ENCODE measurements at regions not wholly inside any gene's neighbourhood (a gene's known extent, or its start where the extent isn't known, plus 50 kb on each side); places are given as distances from the start of the nearest gene placed in this dataset.

DNA sequence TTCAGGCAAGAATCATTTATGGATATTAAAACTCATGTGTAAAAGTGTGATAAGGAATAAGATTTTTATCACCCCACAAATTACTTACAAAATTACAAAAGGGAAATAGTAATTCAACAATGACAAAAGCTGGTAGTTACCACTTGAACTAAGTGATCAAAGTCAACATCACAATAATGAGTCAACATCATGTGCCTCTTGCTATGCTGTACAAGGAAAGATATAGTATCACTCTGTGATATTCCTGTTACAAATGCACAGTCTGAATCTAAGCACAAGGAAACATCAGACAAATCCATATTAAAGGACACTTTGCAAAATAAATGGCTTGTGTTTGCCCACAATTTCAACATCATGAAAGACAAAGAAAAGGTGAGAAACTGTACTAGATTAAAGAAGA is 90.5 kb upstream of the PLCL2 start:
- TF ChIP-seq, protein P1, sequence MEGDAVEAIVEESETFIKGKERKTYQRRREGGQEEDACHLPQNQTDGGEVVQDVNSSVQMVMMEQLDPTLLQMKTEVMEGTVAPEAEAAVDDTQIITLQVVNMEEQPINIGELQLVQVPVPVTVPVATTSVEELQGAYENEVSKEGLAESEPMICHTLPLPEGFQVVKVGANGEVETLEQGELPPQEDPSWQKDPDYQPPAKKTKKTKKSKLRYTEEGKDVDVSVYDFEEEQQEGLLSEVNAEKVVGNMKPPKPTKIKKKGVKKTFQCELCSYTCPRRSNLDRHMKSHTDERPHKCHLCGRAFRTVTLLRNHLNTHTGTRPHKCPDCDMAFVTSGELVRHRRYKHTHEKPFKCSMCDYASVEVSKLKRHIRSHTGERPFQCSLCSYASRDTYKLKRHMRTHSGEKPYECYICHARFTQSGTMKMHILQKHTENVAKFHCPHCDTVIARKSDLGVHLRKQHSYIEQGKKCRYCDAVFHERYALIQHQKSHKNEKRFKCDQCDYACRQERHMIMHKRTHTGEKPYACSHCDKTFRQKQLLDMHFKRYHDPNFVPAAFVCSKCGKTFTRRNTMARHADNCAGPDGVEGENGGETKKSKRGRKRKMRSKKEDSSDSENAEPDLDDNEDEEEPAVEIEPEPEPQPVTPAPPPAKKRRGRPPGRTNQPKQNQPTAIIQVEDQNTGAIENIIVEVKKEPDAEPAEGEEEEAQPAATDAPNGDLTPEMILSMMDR (IDR thresholded peaks at IDR 0.05; ENCODE audit: low read depth, low read length, missing input control): no peak
- TF ChIP-seq, protein P2, sequence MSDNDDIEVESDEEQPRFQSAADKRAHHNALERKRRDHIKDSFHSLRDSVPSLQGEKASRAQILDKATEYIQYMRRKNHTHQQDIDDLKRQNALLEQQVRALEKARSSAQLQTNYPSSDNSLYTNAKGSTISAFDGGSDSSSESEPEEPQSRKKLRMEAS (IDR thresholded peaks at IDR 0.05): no peak

Measured in liver (tissue), 2 donors.